B cell (primary cell): ENCODE measurements at regions not wholly inside any gene's neighbourhood (a gene's known extent, or its start where the extent isn't known, plus 50 kb on each side); places are given as distances from the start of the nearest gene placed in this dataset.

Experiments
- ATAC-seq: fragments of 200-7000 bp; cut with Tn5 transposase; one replicate; pipeline ENCODE4 v1.10.0; 2021; ENCODE audit warnings: low read depth, mild to moderate bottlenecking, moderate number of reproducible peaks, moderate library complexity
- CTCF ChIA-PET: fragments of 350-600 bp; sonication (Branson Sonifier 250); formaldehyde crosslinking; loops from one replicate; lab custom pipeline; 2021; ENCODE audit warnings: antibody characterized with exemption, inconsistent platforms; lab: Charles Lee
- POLR2A ChIA-PET: fragments of 350-600 bp; sonication (Branson Sonifier 250); formaldehyde crosslinking; loops from one replicate; lab custom pipeline; 2021; ENCODE audit warnings: antibody characterized with exemption; lab: Charles Lee
- DNase-seq: peaks from one replicate; pipeline ENCODE4 v3.0.0; 2013
- H2AFZ ChIP-seq: 2 replicates; pipeline ENCODE4 v1.6.1; 2012; ENCODE audit warnings: mild to moderate bottlenecking, low read depth, low read length; ENCODE audit not compliant: insufficient read depth, poor library complexity, severe bottlenecking
- H3K27ac ChIP-seq, 2 donors: 1 replicate in 1 of 2; 2 replicates in 1 of 2; pipeline ENCODE4 v1.5.1; 2012 to 2013; ENCODE audit warnings: low read length in 2 of 2, mild to moderate bottlenecking in 2 of 2, moderate library complexity in 1 of 2
- H3K27me3 ChIP-seq, 4 experiments: fragments of 200-600 bp in 1 of 4; sonication (generic) in 1 of 4; replicated peaks in 1 of 4; 1 replicate in 2 of 4; 2 replicates in 2 of 4; pipeline versions ENCODE4 v1.6.1 to v1.7.0; 2013 to 2016; ENCODE audit warnings: low read length in 3 of 4, mild to moderate bottlenecking in 2 of 4, mixed read lengths in 1 of 4, moderate library complexity in 1 of 4; ENCODE audit not compliant: insufficient read depth in 4 of 4, control insufficient read depth in 3 of 4; ENCODE audit errors: control extremely low read depth in 1 of 4
- H3K36me3 ChIP-seq, 2 experiments: replicated peaks in 1 of 2; 1 replicate in 1 of 2; 2 replicates in 1 of 2; pipeline versions ENCODE4 v1.6.1 to v1.7.1; 2013; ENCODE audit warnings: low read length in 1 of 2; ENCODE audit not compliant: insufficient read depth in 2 of 2, control insufficient read depth in 1 of 2; ENCODE audit errors: control extremely low read depth in 1 of 2, extremely low read depth in 1 of 2
- H3K4me1 ChIP-seq, 2 donors: fragments of 200-600 bp in 1 of 2; sonication (generic) in 1 of 2; 1 replicate in 1 of 2; 2 replicates in 1 of 2; pipeline versions ENCODE4 v1.5.1 to v1.6.1; 2013 to 2017; ENCODE audit warnings: low read length in 2 of 2; ENCODE audit not compliant: control insufficient read depth in 2 of 2, insufficient read depth in 2 of 2
- H3K4me2 ChIP-seq: replicated peaks from 2 replicates; pipeline ENCODE3; 2012; ENCODE audit warnings: mild to moderate bottlenecking, low read depth, low read length; ENCODE audit not compliant: poor library complexity, severe bottlenecking
- H3K4me3 ChIP-seq, 5 experiments: fragments of 200-600 bp in 1 of 5; sonication (generic) in 1 of 5; 1 replicate in 3 of 5; 2 replicates in 2 of 5; pipeline versions ENCODE4 v1.5.1 to v1.7.0; 2011 to 2016; ENCODE audit warnings: low read length in 4 of 5, mild to moderate bottlenecking in 4 of 5, low read depth in 2 of 5, control low read depth in 1 of 5, moderate library complexity in 1 of 5; ENCODE audit not compliant: insufficient read depth in 1 of 5; ENCODE audit errors: control extremely low read depth in 1 of 5, extremely low read depth in 1 of 5
- H3K79me2 ChIP-seq: fragments of 200-600 bp; sonication (generic); one replicate; pipeline ENCODE4 v1.6.0; 2016; ENCODE audit warnings: low read length; ENCODE audit not compliant: control insufficient read depth, insufficient read depth
- H3K9ac ChIP-seq: fragments of 200-600 bp; sonication (generic); 2 replicates; pipeline ENCODE4 v1.6.1; 2017; ENCODE audit warnings: mild to moderate bottlenecking, low read length, moderate library complexity
- H3K9me3 ChIP-seq, 3 donors: one replicate each; pipeline versions ENCODE4 v1.6.1 to v1.7.1; 2013; ENCODE audit warnings: low read length in 2 of 3; ENCODE audit not compliant: control insufficient read depth in 2 of 3, insufficient read depth in 1 of 3; ENCODE audit errors: control extremely low read depth in 1 of 3
- H4K20me1 ChIP-seq: 2 replicates; pipeline ENCODE4 v1.6.0; 2012; ENCODE audit warnings: mild to moderate bottlenecking, low read length; ENCODE audit not compliant: insufficient read depth, control insufficient read depth, poor library complexity, severe bottlenecking
- H3K27ac Mint-ChIP-seq: one replicate; pipeline ENCODE4 v1.8.0; 2021; ENCODE audit warnings: mixed read lengths
- H3K27me3 Mint-ChIP-seq: one replicate; pipeline ENCODE4 v1.8.0; 2021; ENCODE audit warnings: mixed read lengths
- H3K4me1 Mint-ChIP-seq: one replicate; pipeline ENCODE4 v1.8.0; 2021; ENCODE audit warnings: mixed read lengths
- H3K4me3 Mint-ChIP-seq: one replicate; pipeline ENCODE4 v1.8.0; 2021; ENCODE audit warnings: mixed read lengths
- H3K9me3 Mint-ChIP-seq: one replicate; pipeline ENCODE4 v1.8.0; 2022; ENCODE audit warnings: mixed read lengths; ENCODE audit not compliant: insufficient read depth
- EZH2 ChIP-seq: IDR thresholded peaks from 2 replicates; pipeline ENCODE4 v1.6.1; 2012; ENCODE audit warnings: borderline replicate concordance, low read depth, mild to moderate bottlenecking, moderate library complexity, low read length; ENCODE audit not compliant: insufficient read depth, poor library complexity, severe bottlenecking
- WGBS: methylation state at CpG from one replicate; pipeline ENCODE4 v1.1.5; 2013; ENCODE audit warnings: missing lambda C conversion rate; ENCODE audit not compliant: insufficient coverage; 5-methylcytosine and 5-hydroxymethylcytosine counted together
- intact Hi-C: fragments of 100-400 bp; cut with micrococcal nuclease; formaldehyde crosslinking; loops from one replicate; pipeline ENCODE4 v1.10.0; 2022
- TF ChIP-seq, protein P1 (sequence below): fragments of 200-600 bp; IDR thresholded peaks from one replicate; pipeline ENCODE4 v1.8.0; 2022; ENCODE audit warnings: antibody characterized with exemption, mild to moderate bottlenecking

DNA sequence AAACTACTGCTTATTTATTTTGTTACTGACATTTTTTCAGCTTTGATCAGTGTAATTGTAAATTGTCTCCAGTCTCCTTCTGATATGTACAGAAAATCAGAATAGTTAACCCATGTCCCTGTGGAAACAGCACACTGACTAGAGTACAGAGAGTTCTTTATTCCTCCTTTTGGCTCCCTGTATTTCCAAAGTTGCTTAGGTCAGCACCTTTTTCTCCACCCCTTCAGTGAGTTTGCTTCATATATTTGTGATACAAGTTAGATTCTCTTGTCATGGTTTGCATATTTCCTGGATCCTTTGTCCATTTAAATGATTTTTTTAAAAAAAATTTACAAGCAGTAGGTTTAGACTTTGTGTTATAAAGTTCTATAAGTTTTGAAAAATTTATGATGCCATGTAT lies 2051.1 kb upstream of the LRRTM1 start:
- Mint-ChIP-seq H3K4me1 (no peaks in the 10 kb centered on the region), H3K27me3 (no peaks in the 10 kb centered on the region), H3K4me3 (no peak overlapping the region), H3K9me3 (peaks cover 3% of the 10 kb centered on the region), H3K27ac (no peak overlapping the region)
- no peak overlapping the region for H3K4me3 ChIP-seq
- DNase-seq = no peak
- H3K9me3 ChIP-seq = peaks cover 0 to 2% (median 0%) of the 10 kb centered on the region in 3 donors
- POLR2A ChIA-PET = no interaction called here
- intact Hi-C loops = no loop called here
- no peaks in the 10 kb centered on the region for H3K36me3 ChIP-seq
- H3K4me2 ChIP-seq = no peak overlapping the region
- no peaks in the 10 kb centered on the region for H3K27me3 ChIP-seq
- H3K27ac ChIP-seq = no peak overlapping the region
- no peak for ATAC-seq
- no peaks in the 10 kb centered on the region for H3K4me1 ChIP-seq
- no peaks in the 10 kb centered on the region for H3K79me2 ChIP-seq
- no peak for TF ChIP-seq EZH2
- TF ChIP-seq, protein P1, sequence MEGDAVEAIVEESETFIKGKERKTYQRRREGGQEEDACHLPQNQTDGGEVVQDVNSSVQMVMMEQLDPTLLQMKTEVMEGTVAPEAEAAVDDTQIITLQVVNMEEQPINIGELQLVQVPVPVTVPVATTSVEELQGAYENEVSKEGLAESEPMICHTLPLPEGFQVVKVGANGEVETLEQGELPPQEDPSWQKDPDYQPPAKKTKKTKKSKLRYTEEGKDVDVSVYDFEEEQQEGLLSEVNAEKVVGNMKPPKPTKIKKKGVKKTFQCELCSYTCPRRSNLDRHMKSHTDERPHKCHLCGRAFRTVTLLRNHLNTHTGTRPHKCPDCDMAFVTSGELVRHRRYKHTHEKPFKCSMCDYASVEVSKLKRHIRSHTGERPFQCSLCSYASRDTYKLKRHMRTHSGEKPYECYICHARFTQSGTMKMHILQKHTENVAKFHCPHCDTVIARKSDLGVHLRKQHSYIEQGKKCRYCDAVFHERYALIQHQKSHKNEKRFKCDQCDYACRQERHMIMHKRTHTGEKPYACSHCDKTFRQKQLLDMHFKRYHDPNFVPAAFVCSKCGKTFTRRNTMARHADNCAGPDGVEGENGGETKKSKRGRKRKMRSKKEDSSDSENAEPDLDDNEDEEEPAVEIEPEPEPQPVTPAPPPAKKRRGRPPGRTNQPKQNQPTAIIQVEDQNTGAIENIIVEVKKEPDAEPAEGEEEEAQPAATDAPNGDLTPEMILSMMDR = no peak
- CTCF ChIA-PET = no interaction called here
- no peaks in the 10 kb centered on the region for H4K20me1 ChIP-seq
- H2AFZ ChIP-seq = no peak overlapping the region
- H3K9ac ChIP-seq = no peak overlapping the region

DNA sequence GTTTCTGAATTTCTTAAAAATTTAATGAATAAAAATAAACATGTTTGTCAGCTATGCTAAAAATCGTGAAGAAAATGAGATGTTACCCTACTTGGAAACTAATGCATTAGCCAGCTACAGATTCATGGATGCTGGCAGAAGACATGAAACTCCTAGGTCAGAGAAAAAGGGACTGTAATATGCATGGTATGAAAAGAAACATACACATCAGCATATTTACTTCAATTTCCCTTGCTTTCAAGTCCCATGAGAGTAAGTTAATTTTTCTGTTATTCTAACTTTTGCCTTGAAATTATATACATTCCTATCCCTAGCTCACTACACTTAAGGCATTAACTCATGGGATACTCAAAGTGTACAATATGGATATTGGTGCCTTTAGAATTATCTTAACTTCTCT lies 2041.4 kb upstream of the LRRTM1 start:
- no peak overlapping the region for H2AFZ ChIP-seq
- no peak for DNase-seq
- Mint-ChIP-seq H3K27ac (no peak overlapping the region), H3K4me1 (no peaks in the 10 kb centered on the region), H3K9me3 (peaks cover 4% of the 10 kb centered on the region), H3K27me3 (no peaks in the 10 kb centered on the region), H3K4me3 (no peak overlapping the region)
- no peak overlapping the region for H3K4me3 ChIP-seq
- no peaks in the 10 kb centered on the region for H3K9me3 ChIP-seq
- ChIA-PET CTCF (no interaction called here), POLR2A (no interaction called here)
- H3K4me1 ChIP-seq = no peaks in the 10 kb centered on the region
- no peaks in the 10 kb centered on the region for H4K20me1 ChIP-seq
- TF ChIP-seq, protein P1 = no peak
- TF ChIP-seq EZH2 = no peak
- WGBS = no CpG with 5 or more reads among the region's 1 CpG
- no peak overlapping the region for H3K27ac ChIP-seq
- intact Hi-C loops = no loop called here
- no peak overlapping the region for H3K4me2 ChIP-seq
- H3K36me3 ChIP-seq = no peaks in the 10 kb centered on the region
- ATAC-seq = no peak
- H3K9ac ChIP-seq = no peak overlapping the region
- H3K79me2 ChIP-seq = no peaks in the 10 kb centered on the region
- no peaks in the 10 kb centered on the region for H3K27me3 ChIP-seq
